IMR-90 (cell line): ENCODE measurements at regions not wholly inside any gene's neighbourhood (a gene's known extent, or its start where the extent isn't known, plus 50 kb on each side); places are given as distances from the start of the nearest gene placed in this dataset.
"Not testable (repeated sequence)": the region's sequence is repeated elsewhere in the genome, so short reads cannot be mapped to it uniquely, and the experiment has no call there.

Experiments used
- ATAC-seq: fragments of 200-7000 bp; cut with Tn5 transposase; 2 replicates; pipeline ENCODE4 v1.9.1; 2020; ENCODE audit warnings: low read depth, mild to moderate bottlenecking, moderate library complexity
- BruUV-seq: library from RNA; stranded (reverse); fragments of 400-500 nt; replicated peaks from 2 replicates; lab custom pipeline; 2021; lab: Mats Ljungman, UMichigan
- CTCF ChIA-PET: fragments of 300-600 bp; formaldehyde crosslinking; extraction: SDS; loops from one replicate; lab custom pipeline; 2021; ENCODE audit warnings: antibody characterized with exemption; lab: Yijun Ruan, JAX
- POLR2A ChIA-PET: fragments of 300-600 bp; sonication (Branson Sonifier 250); formaldehyde crosslinking; loops from one replicate; lab custom pipeline; 2022; ENCODE audit warnings: antibody characterized with exemption; ENCODE audit not compliant: unreplicated experiment; lab: Charles Lee
- DNase-seq: peaks from one replicate; pipeline ENCODE4 v3.0.0; 2013
- H2AFZ ChIP-seq: replicated peaks from 2 replicates; pipeline ENCODE3; 2013; ENCODE audit warnings: low read length, mild to moderate bottlenecking; ENCODE audit not compliant: poor library complexity
- H2AK5ac ChIP-seq: 2 replicates; pipeline ENCODE4 v1.6.1; 2013; ENCODE audit warnings: low read depth, low read length, inconsistent platforms
- H2AK9ac ChIP-seq: replicated peaks from 2 replicates; pipeline ENCODE3; 2013; ENCODE audit warnings: mild to moderate bottlenecking, low read depth, low read length, moderate library complexity; ENCODE audit not compliant: poor library complexity
- H2BK120ac ChIP-seq: 2 replicates; pipeline ENCODE4 v1.6.1; 2013; ENCODE audit warnings: low read depth, low read length, inconsistent platforms
- H2BK15ac ChIP-seq: 3 replicates; pipeline ENCODE4 v1.6.1; 2013; ENCODE audit warnings: low read depth, low read length, inconsistent platforms
- H2BK20ac ChIP-seq: 2 replicates; pipeline ENCODE4 v1.6.1; 2013; ENCODE audit warnings: low read depth, mild to moderate bottlenecking, inconsistent platforms, low read length, moderate library complexity
- H2BK5ac ChIP-seq: 2 replicates; pipeline ENCODE4 v1.6.1; 2013; ENCODE audit warnings: mild to moderate bottlenecking, low read depth, low read length, inconsistent platforms; ENCODE audit not compliant: poor library complexity, severe bottlenecking
- H3K14ac ChIP-seq: replicated peaks from 2 replicates; pipeline ENCODE4 v1.6.1; 2013; ENCODE audit warnings: low read depth, low read length, inconsistent platforms
- H3K18ac ChIP-seq: 2 replicates; pipeline ENCODE4 v1.6.1; 2013; ENCODE audit warnings: low read depth, low read length, control low read depth
- H3K23ac ChIP-seq: 2 replicates; pipeline ENCODE4 v1.6.1; 2013; ENCODE audit warnings: low read depth, low read length, inconsistent platforms
- H3K27ac ChIP-seq: 2 replicates; pipeline ENCODE4 v1.5.1; 2013; ENCODE audit warnings: mild to moderate bottlenecking, control low read depth, low read length; ENCODE audit not compliant: insufficient read depth
- H3K27me3 ChIP-seq: 2 replicates; pipeline ENCODE4 v1.6.1; 2013; ENCODE audit warnings: low read length; ENCODE audit not compliant: control insufficient read depth, insufficient read depth
- H3K36me3 ChIP-seq: 2 replicates; pipeline ENCODE4 v1.6.1; 2013; ENCODE audit warnings: low read length, mixed read lengths; ENCODE audit not compliant: control insufficient read depth, insufficient read depth
- H3K4ac ChIP-seq: 2 replicates; pipeline ENCODE4 v1.6.1; 2013; ENCODE audit warnings: low read depth, low read length, inconsistent platforms
- H3K4me1 ChIP-seq: 2 replicates; pipeline ENCODE4 v1.6.1; 2013; ENCODE audit warnings: low read length, mixed read lengths; ENCODE audit not compliant: control insufficient read depth, insufficient read depth
- H3K4me2 ChIP-seq: 2 replicates; pipeline ENCODE4 v1.6.1; 2013; ENCODE audit warnings: low read depth, mild to moderate bottlenecking, control low read depth, low read length, moderate library complexity
- H3K4me3 ChIP-seq: 2 replicates; pipeline ENCODE4 v1.5.1; 2013; ENCODE audit warnings: low read depth, mild to moderate bottlenecking, control low read depth, low read length, moderate library complexity; ENCODE audit not compliant: insufficient read depth
- H3K56ac ChIP-seq: 2 replicates; pipeline ENCODE4 v1.6.1; 2013; ENCODE audit warnings: low read length, inconsistent platforms; ENCODE audit not compliant: insufficient read depth; ENCODE audit errors: extremely low read depth
- H3K79me1 ChIP-seq, 2 experiments: 2 replicates each; pipeline ENCODE4 v1.6.1; 2013; ENCODE audit warnings: low read length in 2 of 2, inconsistent platforms in 1 of 2, low read depth in 1 of 2
- H3K9ac ChIP-seq: 2 replicates; pipeline ENCODE4 v1.6.1; 2013; ENCODE audit warnings: low read depth, low read length, control low read depth
- H3K9me1 ChIP-seq: 2 replicates; pipeline ENCODE4 v1.6.1; 2013; ENCODE audit warnings: low read length, inconsistent platforms; ENCODE audit not compliant: insufficient read depth
- H3K9me3 ChIP-seq: 2 replicates; pipeline ENCODE4 v1.6.1; 2013; ENCODE audit warnings: low read length; ENCODE audit not compliant: control insufficient read depth, insufficient read depth
- H4K20me1 ChIP-seq: 2 replicates; pipeline ENCODE4 v1.6.1; 2013; ENCODE audit warnings: low read length, inconsistent platforms; ENCODE audit not compliant: insufficient read depth
- H4K5ac ChIP-seq: 2 replicates; pipeline ENCODE4 v1.6.1; 2013; ENCODE audit warnings: mild to moderate bottlenecking, low read depth, low read length, control low read depth
- H4K8ac ChIP-seq, 2 experiments: 2 replicates each; pipeline ENCODE4 v1.6.1; 2013; ENCODE audit warnings: low read depth in 2 of 2, low read length in 2 of 2, control low read depth in 1 of 2, inconsistent platforms in 1 of 2
- H4K91ac ChIP-seq: 2 replicates; pipeline ENCODE4 v1.6.1; 2013; ENCODE audit warnings: low read depth, low read length, inconsistent platforms; ENCODE audit not compliant: insufficient read depth
- WGBS, 2 experiments: methylation state at CpG; one replicate each; pipeline versions ENCODE4 v1.1.5 to v1.1.7; 2013; ENCODE audit warnings: missing lambda C conversion rate in 2 of 2; ENCODE audit not compliant: insufficient read length in 1 of 2; ENCODE audit errors: extremely low coverage in 2 of 2; 5-methylcytosine and 5-hydroxymethylcytosine counted together
- dilution Hi-C: fragments of 300-500 bp; cut with HindIII; formaldehyde crosslinking; loops from one replicate; pipeline ENCODE4 v1.14.3; 2018; ENCODE audit warnings: low sequenced_read_pairs; ENCODE audit not compliant: unreplicated experiment
- in situ Hi-C: fragments of 300-500 bp; cut with MboI; formaldehyde crosslinking; loops from 3 replicates; pipeline ENCODE4 v1.14.3; 2019; ENCODE audit warnings: low sequenced_read_pairs, inconsistent platforms, mixed read lengths
- intact Hi-C: fragments of 100-400 bp; cut with micrococcal nuclease; formaldehyde crosslinking; loops from 2 replicates; pipeline ENCODE4 v1.10.0; 2022

DNA sequence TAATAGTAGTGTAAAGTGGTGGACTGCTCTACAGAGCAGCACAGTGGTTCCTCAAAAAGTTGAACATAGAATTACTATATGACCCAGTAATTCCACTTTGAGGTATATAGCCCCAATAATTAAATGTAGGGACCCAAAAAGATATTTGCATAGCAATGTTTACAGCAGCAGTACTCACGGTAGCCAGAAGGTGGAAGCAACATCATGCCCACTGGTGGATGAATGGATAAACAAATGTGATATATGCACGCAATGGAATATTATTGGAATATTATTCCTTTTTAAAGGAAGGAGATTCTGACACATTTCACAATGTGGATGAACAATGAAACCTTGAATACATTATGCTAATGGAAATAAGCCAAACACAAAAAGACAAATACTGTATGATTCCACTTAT lies 121.4 kb downstream of the POTEM start:
- H3K27ac ChIP-seq, H2BK15ac ChIP-seq, H3K9me1 ChIP-seq, H3K18ac ChIP-seq, H3K4me1 ChIP-seq, intact Hi-C loops, in situ Hi-C loops, dilution Hi-C loops, H3K4me2 ChIP-seq, H2BK5ac ChIP-seq, H3K9me3 ChIP-seq, H3K79me1 ChIP-seq, H3K14ac ChIP-seq, CTCF ChIA-PET, H3K23ac ChIP-seq, H3K36me3 ChIP-seq, POLR2A ChIA-PET, H2AK9ac ChIP-seq, H2AFZ ChIP-seq, DNase-seq, H4K5ac ChIP-seq, H4K8ac ChIP-seq, H4K20me1 ChIP-seq, H4K91ac ChIP-seq, H3K27me3 ChIP-seq, H2AK5ac ChIP-seq, H3K56ac ChIP-seq, H2BK20ac ChIP-seq, BruUV-seq, H3K4me3 ChIP-seq, H3K4ac ChIP-seq, ATAC-seq, H2BK120ac ChIP-seq, H3K9ac ChIP-seq: not testable (repeated sequence)
- no CpG with 5 or more reads among the region's 2 CpGs for WGBS, 2 experiments

DNA sequence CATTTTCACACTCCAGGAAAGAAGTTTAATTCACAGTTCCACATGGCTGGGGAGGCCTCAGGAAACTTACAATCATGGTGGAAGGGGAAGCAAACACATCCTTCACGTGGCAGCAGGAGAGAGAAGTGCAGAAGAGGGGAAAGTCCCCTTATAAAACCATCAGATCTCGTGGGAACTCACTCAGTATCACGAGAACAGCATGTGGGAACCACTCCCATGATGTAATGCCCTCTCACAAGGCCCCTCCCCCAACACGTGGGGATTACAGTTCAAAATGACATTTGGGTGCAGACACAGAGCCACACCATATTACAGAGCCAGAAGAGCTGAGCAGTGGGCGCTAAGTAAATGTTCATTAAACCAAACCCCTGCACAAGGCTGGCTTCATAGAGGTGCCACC lies 126.0 kb downstream of the POTEM start:
- not testable (repeated sequence) for ATAC-seq

More for the DNA sequence above, 126.0 kb downstream of the POTEM start:
- WGBS, 2 experiments = no CpG with 5 or more reads among the region's 5 CpGs
- H2BK15ac ChIP-seq, H4K8ac ChIP-seq, H2BK20ac ChIP-seq, H2BK120ac ChIP-seq, H3K9ac ChIP-seq, BruUV-seq, H3K27me3 ChIP-seq, intact Hi-C loops, H2AK5ac ChIP-seq, H2AFZ ChIP-seq, CTCF ChIA-PET, H3K23ac ChIP-seq, H3K4me3 ChIP-seq, H4K20me1 ChIP-seq, H3K4me2 ChIP-seq, H3K79me1 ChIP-seq, H4K91ac ChIP-seq, H2BK5ac ChIP-seq, H3K4me1 ChIP-seq, dilution Hi-C loops, H3K36me3 ChIP-seq, H3K27ac ChIP-seq, H3K14ac ChIP-seq, DNase-seq, in situ Hi-C loops, H3K4ac ChIP-seq, H3K56ac ChIP-seq, H2AK9ac ChIP-seq, H3K9me1 ChIP-seq, H3K18ac ChIP-seq, POLR2A ChIA-PET, H4K5ac ChIP-seq: not testable (repeated sequence)
- H3K9me3 ChIP-seq = peaks cover 11% of the 10 kb centered on the region; the same call in 1 of the 2 replicates
